GM21619 (cell line): ENCODE measurements at regions not wholly inside any gene's neighbourhood (a gene's known extent, or its start where the extent isn't known, plus 50 kb on each side); places are given as distances from the start of the nearest gene placed in this dataset.
"Not testable (repeated sequence)": the region's sequence is repeated elsewhere in the genome, so short reads cannot be mapped to it uniquely, and the experiment has no call there.

Source experiments
- ATAC-seq: cut with Tn5 transposase; IDR thresholded peaks from one replicate; pipeline ENCODE4 v1.9.1; 2021; ENCODE audit not compliant: unreplicated experiment

DNA sequence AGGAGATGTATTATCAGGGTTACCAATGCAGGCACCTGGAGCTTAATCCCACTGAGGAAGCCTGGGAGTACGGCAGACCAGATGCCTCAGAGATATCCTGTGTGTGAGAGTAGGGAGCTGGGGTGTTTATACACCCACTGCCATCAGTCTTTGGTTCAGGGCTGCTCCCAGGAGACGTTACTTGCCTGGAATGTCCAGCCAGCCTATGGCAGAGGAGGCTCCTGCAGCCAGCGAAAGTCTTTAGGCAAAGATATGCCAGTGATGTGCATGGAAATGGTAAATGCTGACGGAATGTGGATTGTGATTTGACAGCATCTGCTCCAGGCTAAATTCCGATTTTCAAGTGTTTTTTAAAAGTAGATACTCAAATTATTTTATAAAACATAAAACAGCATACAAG lies 282.0 kb downstream of the BTBD3 start:
- no peak for ATAC-seq

DNA sequence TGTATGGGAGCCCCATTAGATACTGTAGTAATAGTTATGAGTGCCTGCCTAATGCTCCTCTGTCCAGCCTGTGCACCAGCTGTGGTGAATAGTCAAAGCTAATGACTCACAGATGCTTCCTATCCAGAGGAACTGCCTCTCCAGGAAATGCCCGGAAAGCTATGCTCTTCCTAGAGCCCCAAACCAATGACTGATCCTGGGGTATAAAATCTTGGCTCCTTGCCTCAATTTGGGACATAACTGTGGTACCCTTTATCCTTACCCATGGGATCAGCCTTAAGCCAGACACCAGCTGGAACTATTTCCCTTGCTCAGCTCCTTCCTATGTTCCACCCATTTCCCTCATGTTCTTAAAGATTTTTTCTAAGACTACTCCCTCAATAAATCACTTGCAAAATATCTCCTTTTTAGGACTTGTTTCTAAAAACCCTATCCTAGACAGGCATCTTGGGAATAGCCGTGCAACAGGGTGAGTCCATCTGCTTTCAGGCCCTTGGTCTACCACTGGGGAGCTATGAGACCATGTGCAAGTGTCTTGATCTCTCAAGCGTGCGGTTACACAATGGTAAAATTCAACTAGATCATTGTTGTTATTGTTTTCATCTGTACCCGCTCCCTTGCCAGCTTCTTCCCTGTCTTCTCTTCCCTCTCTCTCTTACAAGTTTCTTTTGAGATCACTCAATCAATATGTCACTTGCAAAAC lies 283.7 kb downstream of the BTBD3 start:
- no peak for ATAC-seq

DNA sequence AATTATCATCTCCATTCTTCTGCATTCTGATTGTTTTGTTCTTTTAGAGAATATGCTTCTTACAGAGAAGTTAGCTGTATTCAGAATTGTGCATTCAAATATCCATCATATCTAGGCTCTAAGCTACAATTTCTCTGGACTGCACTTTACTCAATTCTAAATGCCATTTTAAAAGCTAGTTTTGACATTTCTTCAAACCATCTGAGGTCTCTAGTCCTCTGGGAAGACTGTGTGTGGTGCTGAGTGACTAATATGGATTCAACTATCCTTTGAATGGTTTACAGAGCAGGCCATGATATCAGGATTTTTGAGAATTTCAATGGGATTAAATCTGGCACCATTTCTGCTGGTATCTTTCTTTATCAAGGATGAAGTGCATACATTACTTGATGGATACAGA lies 285.7 kb downstream of the BTBD3 start:
- ATAC-seq, result no peak

DNA sequence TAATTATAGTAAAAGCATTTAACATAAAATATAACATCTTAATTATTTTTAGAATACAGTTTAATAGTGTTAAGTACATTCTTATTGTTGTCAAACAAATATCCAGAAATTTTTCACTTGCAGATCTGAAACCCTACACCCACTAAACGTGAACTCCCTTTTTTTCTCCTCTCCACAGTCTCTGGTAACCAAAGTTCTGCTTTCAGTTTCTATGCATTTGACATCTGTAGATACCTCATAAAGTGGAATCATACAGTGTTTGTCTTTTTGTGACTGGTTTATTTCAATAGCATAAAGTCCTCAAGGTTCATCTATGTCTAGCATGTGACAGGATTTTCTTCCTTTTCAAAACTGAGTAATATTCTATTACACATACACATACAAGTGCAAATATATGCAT lies 286.3 kb downstream of the BTBD3 start:
- no peak for ATAC-seq

DNA sequence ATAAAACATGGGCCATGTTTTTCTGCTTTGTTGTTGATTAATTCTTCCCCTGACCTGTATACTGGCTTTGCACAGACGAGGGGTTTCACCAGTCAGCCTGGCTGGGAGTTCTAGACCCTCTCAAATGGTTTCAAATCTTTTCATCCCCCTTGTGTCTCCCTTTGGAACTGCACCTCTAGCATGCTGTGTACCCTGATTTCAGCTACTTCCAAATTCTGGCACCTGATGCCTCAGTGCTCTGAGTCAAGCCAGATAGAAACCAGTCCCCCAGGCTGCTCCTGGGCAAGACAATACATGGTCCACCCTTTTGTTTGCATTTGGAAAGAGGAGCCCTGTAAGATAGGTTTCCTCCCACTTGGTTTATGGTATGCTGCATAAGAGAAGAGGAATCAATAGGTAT lies 290.2 kb downstream of the BTBD3 start:
- no peak for ATAC-seq

DNA sequence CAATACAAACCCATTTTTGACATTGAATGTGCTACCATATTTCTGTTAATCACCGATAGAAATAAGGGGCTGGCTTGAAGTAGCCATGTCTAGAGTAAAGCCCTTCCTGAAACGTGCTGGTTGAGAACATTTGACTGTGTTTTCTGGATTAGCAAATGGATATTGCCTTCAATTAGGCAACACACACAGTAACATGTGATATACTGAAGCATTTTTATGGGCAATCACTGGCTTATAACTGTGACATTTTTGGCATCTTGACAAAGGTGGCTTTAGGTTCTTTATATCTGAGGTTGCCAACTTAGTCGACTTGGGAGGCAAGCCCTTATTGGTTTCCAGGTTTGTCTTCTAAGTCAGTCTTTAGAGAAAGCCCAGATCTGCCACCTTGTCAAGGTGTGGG lies 292.9 kb downstream of the BTBD3 start:
- no peak for ATAC-seq

DNA sequence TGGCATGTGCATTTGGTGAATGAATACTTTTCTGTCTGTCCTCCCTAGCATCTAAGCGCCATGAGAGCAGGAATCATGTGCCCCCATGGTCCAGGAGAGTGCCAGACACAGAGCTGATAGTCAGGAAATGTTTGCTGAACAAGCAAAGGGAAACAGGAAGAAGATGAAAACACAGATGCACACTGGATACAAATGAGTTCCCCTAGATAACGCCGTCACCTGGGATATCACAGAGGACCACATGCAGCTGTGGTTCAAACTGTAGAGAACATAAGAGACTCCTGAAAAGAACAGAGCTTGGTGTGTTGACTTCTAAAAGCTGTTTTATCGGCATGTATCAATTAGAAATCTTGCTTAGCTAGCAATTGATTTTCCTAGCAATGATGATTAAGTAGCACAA lies 293.7 kb downstream of the BTBD3 start:
- ATAC-seq, result no peak

DNA sequence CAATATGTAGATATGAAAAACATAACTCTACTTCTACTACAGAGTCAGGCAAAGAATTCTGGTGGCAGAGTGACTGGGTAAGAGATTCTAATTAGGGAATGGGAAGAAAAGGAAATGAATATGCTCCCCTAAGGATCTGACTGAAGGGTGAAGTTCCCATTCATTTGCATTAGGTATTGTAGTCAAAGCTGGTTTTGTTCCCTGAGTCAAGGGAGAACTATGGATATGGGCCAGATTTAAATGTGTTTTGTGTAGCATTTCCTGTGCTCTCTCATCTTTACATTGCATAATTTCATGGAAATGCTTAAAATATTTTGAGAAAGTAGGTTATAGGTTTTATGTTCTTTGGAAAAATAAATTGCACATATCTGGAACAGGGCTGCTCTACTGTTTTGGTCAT lies 299.7 kb downstream of the BTBD3 start:
- ATAC-seq, result no peak

DNA sequence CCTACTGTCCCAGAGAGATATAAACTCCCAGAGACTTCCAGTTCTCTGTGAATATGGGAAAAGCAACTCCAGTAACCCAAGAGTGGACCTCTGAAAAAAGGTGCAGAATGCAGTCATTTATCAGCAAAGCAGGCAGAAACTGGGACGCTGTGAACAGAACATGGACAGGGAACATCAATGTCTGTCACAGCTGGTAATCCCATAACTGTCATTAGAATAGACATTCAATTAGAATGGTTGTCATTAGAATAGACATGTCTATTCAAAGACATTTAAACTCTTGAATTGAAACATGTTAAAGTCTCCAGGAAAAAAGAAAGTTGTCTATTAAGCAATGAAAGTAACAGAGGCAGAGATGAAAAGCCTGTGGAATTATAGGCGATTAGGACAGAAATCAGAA lies 302.1 kb downstream of the BTBD3 start:
- no peak for ATAC-seq

DNA sequence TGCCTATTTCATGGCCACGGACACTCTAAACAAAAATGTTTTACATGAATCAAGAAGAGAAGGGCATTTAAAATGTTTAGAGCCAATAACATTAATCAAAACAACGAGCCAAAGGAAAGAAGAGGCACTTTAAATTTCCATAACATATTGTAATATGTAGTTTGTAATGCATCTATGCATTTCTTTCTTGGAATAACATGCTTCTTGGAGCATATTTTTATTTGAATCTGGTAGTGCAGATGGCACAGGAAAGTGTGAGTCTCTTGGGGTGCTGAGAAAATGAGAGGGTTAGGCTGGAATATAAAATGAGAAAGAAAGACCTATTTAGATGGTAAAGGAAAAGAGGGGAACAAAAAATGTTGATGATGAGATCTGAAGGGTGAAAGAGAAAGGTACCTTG lies 305.4 kb downstream of the BTBD3 start:
- no peak for ATAC-seq

DNA sequence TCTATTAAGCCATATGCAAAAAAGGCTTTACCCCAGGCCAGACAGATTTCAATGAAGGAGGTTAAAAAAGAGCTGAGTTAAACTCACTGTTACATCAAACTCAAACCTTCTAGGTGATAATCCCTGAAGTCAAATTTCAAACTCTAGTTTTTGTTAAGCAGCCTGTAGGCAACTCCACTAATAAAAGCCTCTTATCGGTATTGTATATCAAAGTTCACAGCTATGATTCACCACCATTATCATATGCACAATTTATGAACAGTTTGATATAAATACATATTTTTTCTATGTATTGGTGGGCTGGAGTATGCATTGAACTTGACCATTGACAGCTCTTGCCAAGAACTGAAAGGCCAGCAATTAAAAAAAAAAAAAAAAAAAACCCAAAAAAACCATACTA lies 308.2 kb downstream of the BTBD3 start:
- no peak for ATAC-seq

DNA sequence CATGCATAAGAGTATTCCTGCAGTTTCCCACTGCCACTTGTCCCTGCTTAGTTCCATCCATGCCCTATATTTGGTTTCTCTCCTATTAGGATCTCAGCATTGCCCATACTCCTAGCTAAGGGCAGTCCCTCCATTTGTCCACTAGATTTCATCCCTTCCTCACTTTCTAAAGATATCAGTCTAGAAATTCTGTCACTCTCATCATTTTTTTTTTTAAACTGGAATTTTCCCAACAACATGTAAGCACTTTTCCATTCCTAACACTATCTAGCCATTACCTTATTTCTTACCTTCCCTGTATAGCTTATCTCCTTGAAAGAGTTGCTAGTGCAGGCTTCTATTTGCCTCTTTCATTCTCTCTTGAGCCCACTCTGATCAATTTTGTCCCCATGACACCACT lies 312.2 kb downstream of the BTBD3 start:
- no peak for ATAC-seq

DNA sequence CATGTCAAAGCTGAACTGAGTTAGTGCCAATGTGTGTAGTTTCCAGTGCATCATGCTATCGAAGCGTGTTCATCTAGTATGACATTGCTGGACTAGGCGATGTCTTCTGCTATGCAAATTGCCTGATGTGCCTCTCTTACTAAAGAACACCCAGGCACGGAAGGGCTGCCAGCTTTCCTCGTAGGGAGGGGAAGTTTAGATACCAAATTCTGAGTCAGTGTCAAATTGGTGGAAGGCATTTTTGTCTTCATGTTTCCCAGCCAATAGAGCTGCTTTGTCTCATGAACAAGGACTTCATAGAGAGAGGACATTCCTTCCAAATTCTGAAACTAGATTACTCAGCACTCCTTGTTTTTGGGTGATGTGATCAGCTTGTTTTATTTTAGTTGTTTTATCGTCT lies 320.1 kb downstream of the BTBD3 start:
- ATAC-seq, result no peak

DNA sequence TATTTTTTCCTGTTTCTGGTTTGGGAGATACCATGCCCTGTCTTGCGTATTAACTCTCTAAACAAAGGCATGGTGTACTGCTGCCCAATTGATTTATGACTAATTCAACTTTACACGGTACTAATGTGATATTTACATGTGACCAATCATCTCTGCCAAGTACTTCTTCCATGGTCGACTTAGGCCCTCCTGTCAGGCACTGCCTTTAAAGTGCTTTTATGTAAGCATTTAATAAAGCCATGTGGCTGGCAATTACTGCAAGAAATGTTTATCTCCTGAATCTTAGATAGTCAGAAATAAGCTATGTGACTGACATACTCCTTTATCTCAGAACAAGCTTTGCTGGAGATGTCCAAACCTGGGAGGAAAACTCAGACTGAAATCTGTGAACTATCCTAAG lies 323.4 kb downstream of the BTBD3 start:
- no peak for ATAC-seq

DNA sequence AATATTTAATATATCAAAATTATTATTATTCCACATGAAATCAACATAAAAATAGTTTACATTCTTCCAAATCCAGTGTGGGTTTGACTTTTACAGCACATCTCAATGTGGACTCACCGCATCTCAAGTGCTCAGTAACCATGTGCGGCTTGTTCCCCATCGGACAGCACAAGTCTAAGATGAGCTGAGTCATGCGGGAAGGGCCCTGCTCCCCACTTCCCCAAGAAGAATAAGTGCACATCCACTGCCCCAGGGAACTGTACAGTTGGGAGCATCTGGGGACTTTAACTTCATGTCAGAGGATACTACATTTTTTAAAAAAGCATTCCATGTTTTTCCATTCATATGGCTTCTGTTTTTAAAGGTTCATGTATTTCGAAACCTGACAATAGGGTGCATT lies 325.6 kb downstream of the BTBD3 start:
- ATAC-seq, result no peak

DNA sequence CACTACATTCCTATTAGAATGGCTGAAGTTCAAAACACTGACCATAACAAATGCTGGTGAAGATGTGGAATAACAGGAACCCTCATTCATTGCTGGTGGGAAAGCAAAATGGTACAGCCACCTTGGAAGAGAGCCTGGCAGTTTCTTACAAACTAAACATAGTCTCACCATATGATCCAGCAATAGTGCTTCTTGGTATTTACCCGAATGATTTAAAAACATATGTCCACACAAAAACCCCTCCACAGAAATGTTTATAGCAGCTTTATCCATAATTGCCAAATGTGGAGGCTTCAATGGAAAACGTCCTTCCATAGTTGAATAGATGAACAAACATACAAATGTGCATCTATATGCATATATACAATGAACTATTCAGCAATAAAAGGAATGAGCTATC lies 330.8 kb downstream of the BTBD3 start:
- no peak for ATAC-seq

DNA sequence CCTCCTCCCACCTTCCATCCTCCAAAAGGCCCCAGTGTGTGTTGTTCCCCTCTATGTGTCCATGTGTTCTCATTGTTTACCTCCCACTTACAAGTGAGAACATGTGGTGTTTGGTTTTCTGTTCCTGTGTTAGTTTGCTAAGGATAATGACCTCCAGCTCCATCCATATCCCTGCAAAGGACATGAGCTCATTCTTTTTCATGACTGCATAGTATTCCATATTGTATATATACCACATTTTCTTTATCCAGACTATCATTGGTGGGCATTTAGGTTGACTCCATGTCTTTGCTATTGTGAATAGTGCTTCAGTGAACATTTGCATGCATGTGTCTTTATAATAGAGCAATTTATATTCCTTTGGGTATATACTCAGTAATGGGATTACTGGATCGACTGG lies 333.0 kb downstream of the BTBD3 start:
- ATAC-seq, result not testable (repeated sequence)

DNA sequence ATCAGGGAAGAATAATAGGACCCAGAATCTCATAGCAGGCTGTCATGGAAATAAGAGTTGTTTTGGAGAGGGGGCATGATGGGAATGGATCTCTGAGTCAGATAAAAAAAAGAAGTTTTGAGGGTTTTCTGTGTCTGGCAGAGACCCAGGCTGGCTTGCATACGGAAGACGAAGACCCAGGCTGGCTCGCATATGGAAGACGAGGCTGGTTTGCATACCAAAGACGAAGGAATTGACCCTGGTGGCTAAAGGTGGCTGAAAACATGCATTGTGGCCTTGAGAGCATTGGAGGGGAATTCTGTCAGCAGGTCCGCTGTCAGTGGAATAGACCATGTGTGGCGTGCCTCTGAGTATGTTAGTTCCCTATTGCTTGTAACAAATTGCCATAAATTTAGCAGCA lies 335.1 kb downstream of the BTBD3 start:
- no peak for ATAC-seq

DNA sequence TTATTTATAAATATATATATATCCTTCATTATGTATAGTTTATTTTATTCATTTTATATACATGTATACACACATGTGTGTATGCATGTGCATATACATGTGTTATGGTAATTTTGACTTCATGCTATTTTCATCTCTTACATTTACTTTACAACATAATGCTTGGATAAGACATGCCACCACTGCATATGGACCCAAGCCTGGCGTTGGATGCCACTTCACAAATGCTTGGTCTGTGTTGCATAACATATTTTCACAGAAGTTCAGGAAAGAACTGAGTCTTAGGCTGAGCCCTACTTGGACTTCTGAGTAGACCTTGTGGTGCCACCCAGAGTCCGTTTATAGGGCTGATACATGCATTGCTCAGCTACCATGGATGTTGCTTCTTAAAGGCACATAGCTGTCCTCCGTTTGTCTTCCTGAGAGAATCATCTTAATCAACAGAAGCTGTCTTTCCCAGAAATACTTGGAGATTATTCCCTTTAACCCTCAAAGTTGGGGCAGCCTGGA lies 337.8 kb downstream of the BTBD3 start:
- no peak for ATAC-seq

DNA sequence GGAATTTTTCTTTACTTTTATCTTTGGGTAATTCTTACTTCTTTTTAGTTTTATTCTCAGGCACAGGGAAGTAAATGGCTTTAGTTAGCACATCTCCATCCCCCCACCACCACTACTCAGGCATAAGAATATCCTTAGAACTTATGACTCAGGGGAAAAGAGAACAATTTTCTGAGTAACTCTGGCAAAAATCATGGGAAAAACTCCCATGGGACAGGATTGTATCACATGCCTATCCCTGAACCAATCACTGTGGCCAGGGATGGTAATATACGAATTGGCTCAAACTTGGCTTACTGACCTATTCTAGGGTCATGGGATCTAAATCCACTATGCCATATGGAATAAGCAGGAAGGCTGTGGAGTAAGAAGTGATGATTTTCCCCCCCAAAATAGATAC lies 339.1 kb downstream of the BTBD3 start:
- ATAC-seq, result no peak

DNA sequence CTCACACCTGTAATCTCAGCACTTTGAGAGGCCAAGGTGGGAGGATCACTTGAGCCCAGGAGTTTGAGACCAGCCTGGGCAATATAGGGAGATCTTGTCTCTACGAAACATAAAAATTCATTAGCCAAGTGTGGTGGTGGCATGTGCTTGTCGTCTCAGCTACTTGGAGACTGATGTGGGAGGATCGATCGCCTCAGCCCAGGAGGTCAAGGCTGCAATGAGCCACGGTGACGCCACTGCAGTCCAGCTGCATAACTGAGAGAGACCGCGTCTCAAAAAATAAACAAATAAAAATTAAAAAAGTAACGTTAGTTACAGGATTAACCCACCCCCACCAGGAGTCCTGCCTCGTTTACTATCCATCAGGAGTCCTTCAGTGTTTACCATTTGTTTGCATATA lies 345.1 kb downstream of the BTBD3 start:
- ATAC-seq, result no peak

DNA sequence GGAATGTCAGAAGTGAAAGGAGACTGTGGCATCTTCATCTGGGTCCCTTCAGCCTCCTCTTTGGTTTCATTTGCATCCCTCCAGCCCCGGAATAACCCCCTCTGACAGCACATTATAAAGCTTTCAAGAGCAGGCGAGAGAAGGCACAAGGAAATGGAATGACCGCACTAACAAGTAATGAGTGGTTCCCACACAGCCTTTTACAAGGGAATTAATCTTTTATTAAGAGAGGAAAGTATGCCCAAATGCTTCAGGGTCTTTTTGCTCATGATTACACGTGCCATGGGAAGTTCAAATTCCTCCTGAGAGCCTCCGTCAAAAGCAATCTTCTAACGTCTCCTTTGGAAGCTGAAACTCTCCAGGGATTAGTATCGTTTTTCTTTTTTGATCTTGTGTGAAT lies 347.0 kb downstream of the BTBD3 start:
- ATAC-seq, result no peak

DNA sequence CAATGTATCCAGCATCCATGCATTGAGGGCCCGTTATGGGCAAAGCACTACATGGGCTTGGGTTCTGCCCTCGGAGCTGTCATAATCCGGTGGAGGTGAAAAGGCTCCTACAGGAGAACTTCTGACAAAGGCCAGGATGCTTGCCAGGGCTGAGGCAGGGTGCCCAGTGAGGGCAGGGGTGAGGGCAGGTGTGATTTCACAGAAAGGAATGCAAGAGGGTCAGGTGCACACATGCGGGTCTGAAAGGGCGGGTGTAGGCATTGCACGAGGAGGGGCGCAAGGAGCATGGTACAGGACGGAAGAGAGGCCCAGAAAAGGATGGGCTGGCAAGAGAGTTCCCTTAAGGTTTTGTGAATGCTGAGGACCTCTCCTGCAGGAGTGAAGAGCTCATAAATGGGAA lies 348.0 kb downstream of the BTBD3 start:
- ATAC-seq, result no peak
